Heart left ventricle (tissue), 13 donors: ENCODE measurements at regions not wholly inside any gene's neighbourhood (a gene's known extent, or its start where the extent isn't known, plus 50 kb on each side); places are given as distances from the start of the nearest gene placed in this dataset.
A peak's percentile ranks its signal among the peaks of the same experiment; 100 is the strongest.

Experiments
- POLR2A ChIP-seq, 2 donors: fragments of 450-650 bp; IDR thresholded peaks; one replicate each; pipeline ENCODE4 v1.6.1; 2017; ENCODE audit warnings: antibody characterized with exemption in 2 of 2, mild to moderate bottlenecking in 2 of 2, moderate library complexity in 2 of 2
- TF ChIP-seq, protein P1 (sequence below), 12 donors: fragments of 200-600 bp; sonication (generic) in 4 of 12; IDR thresholded peaks; one replicate each; pipeline versions ENCODE4 v1.5.0 to v1.8.0; 2018 to 2022; ENCODE audit warnings: antibody characterized with exemption in 12 of 12, mild to moderate bottlenecking in 5 of 12
- donor health status: ischemic (EF 13 %, LVEDD 7.1; RV severe dilation, severe dysfunction).
- donor health status: DM: no; HTN: yes; CAD: no.
- donor health status: DM: no; HTN: no; CAD: no.
- donor health status: ischemic (EF 25% LVEDD 6.9; RV normal size, moderate dysfunction).
- donor health status: ischemic (EF 25% LVEDD 5.7; RV mildly dilated, moderate dysfunction).
- donor health status: ischemic (EF 35%, LVEDD 5.7; RV mildly dilated, moderate dysfunction).
- donor health status: nonischemic (EF 11% LVEDD 7.7; RV severe dilation, severe dysfunction).
- donor health status: DM: yes; HTN: yes; CAD: no.
- donor health status: PGD.
- donor health status: ischemic (EF 29% LVEDD 5.4; RV normal size, mild dysfunction).
- donor health status: nonischemic (EF 23%, LVEDD 6.1; RV moderate dilation, normal function).

GRCh38 chr4:4677556-4678522, 136.0 kb upstream of the STX18 start:
- no peak for TF ChIP-seq POLR2A (IDR thresholded peaks at IDR 0.05)
- TF ChIP-seq, protein P1, sequence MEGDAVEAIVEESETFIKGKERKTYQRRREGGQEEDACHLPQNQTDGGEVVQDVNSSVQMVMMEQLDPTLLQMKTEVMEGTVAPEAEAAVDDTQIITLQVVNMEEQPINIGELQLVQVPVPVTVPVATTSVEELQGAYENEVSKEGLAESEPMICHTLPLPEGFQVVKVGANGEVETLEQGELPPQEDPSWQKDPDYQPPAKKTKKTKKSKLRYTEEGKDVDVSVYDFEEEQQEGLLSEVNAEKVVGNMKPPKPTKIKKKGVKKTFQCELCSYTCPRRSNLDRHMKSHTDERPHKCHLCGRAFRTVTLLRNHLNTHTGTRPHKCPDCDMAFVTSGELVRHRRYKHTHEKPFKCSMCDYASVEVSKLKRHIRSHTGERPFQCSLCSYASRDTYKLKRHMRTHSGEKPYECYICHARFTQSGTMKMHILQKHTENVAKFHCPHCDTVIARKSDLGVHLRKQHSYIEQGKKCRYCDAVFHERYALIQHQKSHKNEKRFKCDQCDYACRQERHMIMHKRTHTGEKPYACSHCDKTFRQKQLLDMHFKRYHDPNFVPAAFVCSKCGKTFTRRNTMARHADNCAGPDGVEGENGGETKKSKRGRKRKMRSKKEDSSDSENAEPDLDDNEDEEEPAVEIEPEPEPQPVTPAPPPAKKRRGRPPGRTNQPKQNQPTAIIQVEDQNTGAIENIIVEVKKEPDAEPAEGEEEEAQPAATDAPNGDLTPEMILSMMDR (IDR thresholded peaks at IDR 0.05), result peak; percentile 30 to 57 (median 48)
